ENCODE measurements at regions not wholly inside any gene's neighbourhood (a gene's known extent, or its start where the extent isn't known, plus 50 kb on each side); places are given as distances from the start of the nearest gene placed in this dataset.

- TF ChIP-seq POLR2A (IDR thresholded peaks at IDR 0.05) (no peak), CTCF (IDR thresholded peaks at IDR 0.05) (no peak)
These were observed 580.1 kb downstream of the ZEB2 start for GRCh38 chr2:143939626-143940330.
